Neural crest cell (in vitro differentiated cells): ENCODE measurements at regions not wholly inside any gene's neighbourhood (a gene's known extent, or its start where the extent isn't known, plus 50 kb on each side); places are given as distances from the start of the nearest gene placed in this dataset.

Source experiments
- DNase-seq: peaks from one replicate; pipeline ENCODE4 v3.0.0; 2021; ENCODE audit warnings: low read depth, mixed read lengths, low spot score
- H3K27ac Mint-ChIP-seq: one replicate; pipeline ENCODE4 v1.8.0; 2021; ENCODE audit warnings: mild to moderate bottlenecking, mixed read lengths; ENCODE audit not compliant: unreplicated experiment
- H3K27me3 Mint-ChIP-seq: 2 replicates; pipeline ENCODE4 v1.8.0; 2021; ENCODE audit warnings: low read depth, mild to moderate bottlenecking, mixed read lengths
- H3K36me3 Mint-ChIP-seq: 2 replicates; pipeline ENCODE4 v1.8.0; 2021; ENCODE audit warnings: low read depth, mild to moderate bottlenecking, mixed read lengths
- H3K4me1 Mint-ChIP-seq: 2 replicates; pipeline ENCODE4 v1.8.0; 2021; ENCODE audit warnings: mixed read lengths
- H3K4me3 Mint-ChIP-seq: one replicate; pipeline ENCODE4 v1.8.0; 2021; ENCODE audit warnings: mild to moderate bottlenecking, mixed read lengths
- H3K9me3 Mint-ChIP-seq: 2 replicates; pipeline ENCODE4 v1.8.0; 2021; ENCODE audit warnings: mixed read lengths
- TF ChIP-seq, protein P1 (sequence below): fragments of 200-600 bp; sonication (generic); conservative IDR thresholded peaks from 2 replicates; pipeline ENCODE4 v1.5.0; 2021; ENCODE audit warnings: antibody characterized with exemption, mild to moderate bottlenecking

- peaks cover 6% of the 10 kb centered on the region for H3K9me3 Mint-ChIP-seq
- no peak for DNase-seq
- H3K36me3 Mint-ChIP-seq = no peaks in the 10 kb centered on the region
- H3K27ac Mint-ChIP-seq = peak overlapping the region; percentile 28
- peaks cover 13% of the 10 kb centered on the region for H3K4me1 Mint-ChIP-seq
- no peak overlapping the region for H3K4me3 Mint-ChIP-seq
- TF ChIP-seq, protein P1, sequence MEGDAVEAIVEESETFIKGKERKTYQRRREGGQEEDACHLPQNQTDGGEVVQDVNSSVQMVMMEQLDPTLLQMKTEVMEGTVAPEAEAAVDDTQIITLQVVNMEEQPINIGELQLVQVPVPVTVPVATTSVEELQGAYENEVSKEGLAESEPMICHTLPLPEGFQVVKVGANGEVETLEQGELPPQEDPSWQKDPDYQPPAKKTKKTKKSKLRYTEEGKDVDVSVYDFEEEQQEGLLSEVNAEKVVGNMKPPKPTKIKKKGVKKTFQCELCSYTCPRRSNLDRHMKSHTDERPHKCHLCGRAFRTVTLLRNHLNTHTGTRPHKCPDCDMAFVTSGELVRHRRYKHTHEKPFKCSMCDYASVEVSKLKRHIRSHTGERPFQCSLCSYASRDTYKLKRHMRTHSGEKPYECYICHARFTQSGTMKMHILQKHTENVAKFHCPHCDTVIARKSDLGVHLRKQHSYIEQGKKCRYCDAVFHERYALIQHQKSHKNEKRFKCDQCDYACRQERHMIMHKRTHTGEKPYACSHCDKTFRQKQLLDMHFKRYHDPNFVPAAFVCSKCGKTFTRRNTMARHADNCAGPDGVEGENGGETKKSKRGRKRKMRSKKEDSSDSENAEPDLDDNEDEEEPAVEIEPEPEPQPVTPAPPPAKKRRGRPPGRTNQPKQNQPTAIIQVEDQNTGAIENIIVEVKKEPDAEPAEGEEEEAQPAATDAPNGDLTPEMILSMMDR = no peak
- no peaks in the 10 kb centered on the region for H3K27me3 Mint-ChIP-seq
Observed at GRCh38 chr15:39230908-39231285, 350.0 kb upstream of the THBS1 start.

GRCh38 chr15:39232512-39232911 is 348.4 kb upstream of the THBS1 start:
- DNase-seq = no peak
- Mint-ChIP-seq H3K27ac (no peak overlapping the region), H3K4me1 (peaks cover 13% of the 10 kb centered on the region), H3K27me3 (no peaks in the 10 kb centered on the region), H3K9me3 (peaks cover 6% of the 10 kb centered on the region), H3K4me3 (no peak overlapping the region), H3K36me3 (no peaks in the 10 kb centered on the region)
- TF ChIP-seq, protein P1 = no peak

DNA sequence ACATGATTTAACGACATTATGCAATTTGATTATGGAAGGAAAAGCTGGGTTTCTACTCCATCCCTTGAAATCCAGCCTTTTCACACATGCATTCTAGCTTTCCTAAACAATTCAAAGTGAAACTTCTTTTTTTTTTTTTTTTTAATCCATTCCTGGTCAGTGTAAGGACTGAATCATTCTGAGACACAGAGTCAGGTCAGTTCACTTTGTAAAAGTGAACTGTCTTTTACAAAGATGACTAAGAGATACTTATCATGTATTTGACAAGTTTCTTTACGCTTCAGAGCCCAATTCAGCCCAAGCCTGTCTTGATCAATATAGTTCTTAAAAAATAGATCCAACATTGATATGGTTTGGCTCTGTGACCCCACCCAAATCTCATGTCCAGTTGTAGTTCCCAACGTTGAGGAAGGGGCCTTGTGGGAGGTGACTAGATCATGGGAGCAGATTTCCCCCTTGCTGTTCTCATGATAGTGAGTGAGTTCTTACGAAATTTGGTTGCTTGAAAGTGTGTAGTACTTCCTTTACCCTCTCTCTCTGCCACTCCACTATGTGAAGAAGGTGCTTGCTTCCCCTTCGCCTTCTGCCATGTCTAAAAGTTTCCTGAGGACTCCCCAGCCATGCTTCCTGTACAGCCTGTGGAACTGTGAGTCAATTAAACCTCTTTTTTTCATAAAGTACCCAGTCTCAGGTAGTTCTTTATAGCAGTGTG is 345.6 kb upstream of the THBS1 start:
- Mint-ChIP-seq H3K4me1 (peaks cover 13% of the 10 kb centered on the region), H3K36me3 (no peaks in the 10 kb centered on the region), H3K9me3 (peaks cover 6% of the 10 kb centered on the region), H3K4me3 (no peak overlapping the region), H3K27ac (peak overlapping the region; percentile 85), H3K27me3 (no peaks in the 10 kb centered on the region)
- no peak for DNase-seq
- TF ChIP-seq, protein P1 = no peak

GRCh38 chr15:39236375-39236774 is 344.5 kb upstream of the THBS1 start:
- no peak overlapping the region for H3K27ac Mint-ChIP-seq
- no peak overlapping the region for H3K4me3 Mint-ChIP-seq
- TF ChIP-seq, protein P1 = no peak
- no peaks in the 10 kb centered on the region for H3K36me3 Mint-ChIP-seq
- H3K4me1 Mint-ChIP-seq = peaks cover 8% of the 10 kb centered on the region
- peaks cover 11% of the 10 kb centered on the region for H3K9me3 Mint-ChIP-seq
- H3K27me3 Mint-ChIP-seq = no peaks in the 10 kb centered on the region
- no peak for DNase-seq

DNA sequence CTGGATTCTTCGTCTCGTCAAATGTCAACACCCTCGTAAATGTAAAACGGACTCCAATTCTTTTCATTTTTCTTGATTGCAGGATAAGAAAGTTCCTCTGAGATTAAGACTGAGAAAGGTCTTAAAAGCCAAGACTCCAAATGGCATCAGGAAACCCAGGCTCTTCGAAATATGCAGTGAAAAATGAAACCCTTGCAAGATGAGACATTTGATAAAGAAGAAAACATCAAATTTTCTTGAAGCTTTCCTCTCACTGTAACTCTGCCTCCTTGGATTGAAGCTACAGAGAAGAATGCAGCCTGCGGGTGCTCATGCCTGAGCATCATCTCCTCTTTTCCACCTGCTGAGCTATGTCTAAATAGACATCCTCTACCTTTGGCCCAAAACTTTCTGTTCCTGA is 342.4 kb upstream of the THBS1 start:
- H3K27ac Mint-ChIP-seq = no peak overlapping the region
- no peak for DNase-seq
- no peak overlapping the region for H3K4me3 Mint-ChIP-seq
- H3K36me3 Mint-ChIP-seq = no peaks in the 10 kb centered on the region
- H3K9me3 Mint-ChIP-seq = peaks cover 7% of the 10 kb centered on the region
- H3K27me3 Mint-ChIP-seq = no peaks in the 10 kb centered on the region
- TF ChIP-seq, protein P1 = no peak
- H3K4me1 Mint-ChIP-seq = no peaks in the 10 kb centered on the region
